Smooth muscle cell (in vitro differentiated cells): ENCODE measurements at regions not wholly inside any gene's neighbourhood (a gene's known extent, or its start where the extent isn't known, plus 50 kb on each side); places are given as distances from the start of the nearest gene placed in this dataset.

ENCODE experiments used
- DNase-seq: peaks from one replicate; lab custom pipeline; 2025; ENCODE audit not compliant: unreplicated experiment; lab: John Stamatoyannopoulos, UW
- H2AFZ ChIP-seq: fragments of 200-600 bp; sonication (generic); 2 replicates; pipeline ENCODE4 v1.6.0; 2016; ENCODE audit warnings: antibody characterized with exemption, low read depth, mild to moderate bottlenecking
- H3F3A ChIP-seq: fragments of 200-600 bp; sonication (generic); 2 replicates; pipeline ENCODE4 v1.6.0; 2017; ENCODE audit warnings: antibody characterized with exemption, low read depth
- H3K27ac ChIP-seq: fragments of 200-600 bp; sonication (generic); 2 replicates; pipeline ENCODE4 v1.5.1; 2016; ENCODE audit warnings: low read depth, mild to moderate bottlenecking
- H3K27me3 ChIP-seq: fragments of 200-600 bp; sonication (generic); 2 replicates; pipeline ENCODE4 v1.6.1; 2016; ENCODE audit warnings: low read depth, mild to moderate bottlenecking
- H3K36me3 ChIP-seq: fragments of 200-600 bp; sonication (generic); 2 replicates; pipeline ENCODE4 v1.5.1; 2016; ENCODE audit warnings: low read depth
- H3K4me1 ChIP-seq: fragments of 200-600 bp; sonication (generic); 2 replicates; pipeline ENCODE4 v1.5.1; 2016; ENCODE audit warnings: low read depth
- H3K4me2 ChIP-seq: fragments of 200-600 bp; sonication (generic); 2 replicates; pipeline ENCODE4 v1.6.0; 2016; ENCODE audit warnings: mild to moderate bottlenecking
- H3K4me3 ChIP-seq: fragments of 200-600 bp; sonication (generic); 2 replicates; pipeline ENCODE4 v1.5.1; 2016; ENCODE audit warnings: mild to moderate bottlenecking
- H3K79me2 ChIP-seq: fragments of 200-600 bp; sonication (generic); 2 replicates; pipeline ENCODE4 v1.6.0; 2016; ENCODE audit warnings: low read depth, mild to moderate bottlenecking
- H3K9ac ChIP-seq: fragments of 200-600 bp; sonication (generic); 2 replicates; pipeline ENCODE4 v1.6.0; 2016; ENCODE audit warnings: low read depth
- H3K9me3 ChIP-seq: fragments of 200-600 bp; sonication (generic); replicated peaks from 2 replicates; pipeline ENCODE4 v1.5.1; 2016; ENCODE audit warnings: low read depth
- H4K20me1 ChIP-seq: fragments of 200-600 bp; sonication (generic); 2 replicates; pipeline ENCODE4 v1.6.0; 2016; ENCODE audit warnings: low read depth
- WGBS: methylation state at CpG from one replicate; pipeline ENCODE4 v1.1.7; 2016; ENCODE audit warnings: low lambda C conversion rate; 5-methylcytosine and 5-hydroxymethylcytosine counted together
- TF ChIP-seq, protein P1 (sequence below): fragments of 200-600 bp; sonication (generic); IDR thresholded peaks from 2 replicates; pipeline ENCODE4 v1.5.1; 2017; ENCODE audit warnings: borderline replicate concordance, mild to moderate bottlenecking, antibody characterized with exemption; ENCODE audit not compliant: insufficient read depth, poor library complexity, severe bottlenecking

GRCh38 chr11:42770444-42771065 is 541.2 kb upstream of the API5 start:
- no peak for DNase-seq
- H3K27me3 ChIP-seq, result peaks cover 4% of the 10 kb centered on the region
- WGBS, result 25% methylated on average over 1 of the region's 1 CpG

DNA sequence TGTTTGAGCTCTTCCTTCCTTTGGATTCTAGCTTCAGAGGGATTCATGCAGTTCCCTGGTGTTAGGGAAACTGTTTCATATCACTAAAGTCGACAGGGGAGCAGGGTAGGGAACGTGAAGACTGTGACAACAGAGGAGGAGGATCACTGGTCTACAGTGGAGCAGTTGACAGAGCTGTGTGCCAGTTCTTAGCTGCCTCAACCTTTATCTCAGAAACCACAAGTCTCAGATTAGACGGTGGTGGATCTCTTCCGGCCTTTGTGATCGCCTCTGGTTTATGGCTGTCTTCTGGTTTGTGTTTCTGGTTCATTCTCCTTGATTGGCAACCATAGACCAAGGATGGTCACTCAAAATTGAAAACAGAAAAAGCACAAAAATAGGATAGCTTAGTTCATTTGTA is 538.9 kb upstream of the API5 start:
- H3K4me3 ChIP-seq, result no peak overlapping the region
- no peak overlapping the region for H3K9ac ChIP-seq
- H3K4me2 ChIP-seq, result no peak overlapping the region
- H2AFZ ChIP-seq, result peak overlapping the region; percentile 49
- H3K4me1 ChIP-seq, result no peaks in the 10 kb centered on the region
- H3K9me3 ChIP-seq, result no peaks in the 10 kb centered on the region
- no peak overlapping the region for H3K27ac ChIP-seq
- H3F3A ChIP-seq, result no peaks in the 10 kb centered on the region
- DNase-seq, result no peak
- H3K79me2 ChIP-seq, result no peaks in the 10 kb centered on the region
- H3K36me3 ChIP-seq, result no peaks in the 10 kb centered on the region
- WGBS, result 18% methylated on average over 5 of the region's 5 CpGs
- H3K27me3 ChIP-seq, result peaks cover 4% of the 10 kb centered on the region
- H4K20me1 ChIP-seq, result no peaks in the 10 kb centered on the region
- TF ChIP-seq, protein P1, sequence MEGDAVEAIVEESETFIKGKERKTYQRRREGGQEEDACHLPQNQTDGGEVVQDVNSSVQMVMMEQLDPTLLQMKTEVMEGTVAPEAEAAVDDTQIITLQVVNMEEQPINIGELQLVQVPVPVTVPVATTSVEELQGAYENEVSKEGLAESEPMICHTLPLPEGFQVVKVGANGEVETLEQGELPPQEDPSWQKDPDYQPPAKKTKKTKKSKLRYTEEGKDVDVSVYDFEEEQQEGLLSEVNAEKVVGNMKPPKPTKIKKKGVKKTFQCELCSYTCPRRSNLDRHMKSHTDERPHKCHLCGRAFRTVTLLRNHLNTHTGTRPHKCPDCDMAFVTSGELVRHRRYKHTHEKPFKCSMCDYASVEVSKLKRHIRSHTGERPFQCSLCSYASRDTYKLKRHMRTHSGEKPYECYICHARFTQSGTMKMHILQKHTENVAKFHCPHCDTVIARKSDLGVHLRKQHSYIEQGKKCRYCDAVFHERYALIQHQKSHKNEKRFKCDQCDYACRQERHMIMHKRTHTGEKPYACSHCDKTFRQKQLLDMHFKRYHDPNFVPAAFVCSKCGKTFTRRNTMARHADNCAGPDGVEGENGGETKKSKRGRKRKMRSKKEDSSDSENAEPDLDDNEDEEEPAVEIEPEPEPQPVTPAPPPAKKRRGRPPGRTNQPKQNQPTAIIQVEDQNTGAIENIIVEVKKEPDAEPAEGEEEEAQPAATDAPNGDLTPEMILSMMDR, result no peak

More at GRCh38 chr11:42770444-42771065, 541.2 kb upstream of the API5 start:
- Histone ChIP-seq H2AFZ (no peak overlapping the region), H3K79me2 (no peaks in the 10 kb centered on the region), H4K20me1 (no peaks in the 10 kb centered on the region), H3K4me2 (no peak overlapping the region), H3K36me3 (no peaks in the 10 kb centered on the region), H3K27ac (no peak overlapping the region), H3K4me3 (no peak overlapping the region), H3K4me1 (no peaks in the 10 kb centered on the region), H3K9me3 (no peaks in the 10 kb centered on the region), H3F3A (no peaks in the 10 kb centered on the region), H3K9ac (no peak overlapping the region)
- TF ChIP-seq, protein P1, result peak; percentile 91

DNA sequence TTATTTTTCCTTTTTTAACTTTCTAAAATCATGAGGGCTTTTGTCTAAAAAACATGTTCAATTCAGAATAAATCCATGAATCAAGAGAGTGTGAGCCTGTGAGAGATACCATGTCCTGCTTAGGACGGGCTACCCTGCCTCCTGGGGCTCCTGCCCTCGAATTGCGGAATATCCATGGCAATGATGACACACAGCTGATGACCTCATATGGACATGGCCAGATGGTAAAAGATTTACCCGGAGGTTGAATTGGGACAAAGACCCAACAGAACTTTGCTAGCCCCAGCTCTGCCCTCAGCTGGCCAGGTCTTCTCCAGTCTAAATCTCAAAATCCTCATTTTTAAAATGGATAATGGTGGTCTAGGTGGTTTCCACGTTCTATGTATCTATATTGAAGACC is 538.1 kb upstream of the API5 start:
- Histone ChIP-seq H3K36me3 (no peaks in the 10 kb centered on the region), H3K4me1 (no peaks in the 10 kb centered on the region), H2AFZ (no peak overlapping the region), H3K27me3 (peaks cover 4% of the 10 kb centered on the region), H3K79me2 (no peaks in the 10 kb centered on the region), H4K20me1 (no peaks in the 10 kb centered on the region), H3K4me2 (no peak overlapping the region), H3K27ac (no peak overlapping the region), H3K9ac (no peak overlapping the region), H3K9me3 (no peaks in the 10 kb centered on the region), H3K4me3 (no peak overlapping the region), H3F3A (no peaks in the 10 kb centered on the region)
- whole genome bisulfite sequencing, result 77% methylated on average over 5 of the region's 5 CpGs
- TF ChIP-seq, protein P1, result no peak
- no peak for DNase-seq

- Histone ChIP-seq H3K9ac (no peak overlapping the region), H3K4me1 (no peaks in the 10 kb centered on the region), H3K79me2 (no peaks in the 10 kb centered on the region), H3F3A (no peaks in the 10 kb centered on the region), H2AFZ (no peak overlapping the region), H3K9me3 (no peaks in the 10 kb centered on the region), H3K27me3 (peaks cover 4% of the 10 kb centered on the region), H3K4me2 (no peak overlapping the region), H3K4me3 (no peak overlapping the region), H3K27ac (no peak overlapping the region), H3K36me3 (no peaks in the 10 kb centered on the region), H4K20me1 (no peaks in the 10 kb centered on the region)
- WGBS, result 90% methylated on average over 1 of the region's 1 CpG
- no peak for DNase-seq
- TF ChIP-seq, protein P1, result no peak
Measured at GRCh38 chr11:42774567-42774966, 537.2 kb upstream of the API5 start.
